DMS153 treated with DMSO at 0.1 percent for 48 hours (cell line): ENCODE measurements at regions not wholly inside any gene's neighbourhood (a gene's known extent, or its start where the extent isn't known, plus 50 kb on each side); places are given as distances from the start of the nearest gene placed in this dataset.

Experiments used
- DNase-seq: peaks from one replicate; lab custom pipeline; 2025; ENCODE audit not compliant: unreplicated experiment; lab: John Stamatoyannopoulos, UW

- DNase-seq: no peak
Measured at GRCh38 chr2:45072862-45073237, 63.6 kb upstream of the SIX2 start.

- DNase-seq: no peak
Measured at GRCh38 chr2:45072064-45072861, 63.0 kb upstream of the SIX2 start.

- no peak for DNase-seq
Measured at GRCh38 chr2:45070113-45070652, 60.9 kb upstream of the SIX2 start.

- DNase-seq: no peak
Measured at GRCh38 chr2:45069684-45070083, 60.4 kb upstream of the SIX2 start.

- no peak for DNase-seq
Measured at GRCh38 chr2:45068571-45069140, 59.4 kb upstream of the SIX2 start.

GRCh38 chr2:45067859-45068570 lies 58.8 kb upstream of the SIX2 start:
- no peak for DNase-seq
